ENCODE measurements at regions not wholly inside any gene's neighbourhood (a gene's known extent, or its start where the extent isn't known, plus 50 kb on each side); places are given as distances from the start of the nearest gene placed in this dataset.

- H3K9me3 ChIP-seq, result no peaks in the 10 kb centered on the region
- no peaks in the 10 kb centered on the region for H4K20me1 ChIP-seq (ENCODE audit: insufficient read depth)
- 35% methylated on average over 7 of the region's 7 CpGs for WGBS (ENCODE audit: low lambda C conversion rate)
- H3F3A ChIP-seq (replicated peaks; ENCODE audit: insufficient read depth), result no peaks in the 10 kb centered on the region
- no peak overlapping the region for H2AFZ ChIP-seq (ENCODE audit: low read depth)
- ChIA-PET POLR2A (no interaction called here), CTCF (no interaction called here)
- H3K4me1 ChIP-seq (ENCODE audit: control insufficient read depth in 1 of 2, insufficient read depth in 2 of 2, low read depth in 1 of 2, low read length in 1 of 2), result peaks cover 0 to 2% of the 10 kb centered on the region in 2 experiments; a peak in 2 of 4 replicates
- H3K36me3 ChIP-seq (replicated peaks in 1 of 2; ENCODE audit: control insufficient read depth in 1 of 2, insufficient read depth in 2 of 2, low read length in 1 of 2), result peaks cover 0 to 3% of the 10 kb centered on the region in 2 experiments
- H3K27me3 ChIP-seq (ENCODE audit: insufficient read depth), result no peaks in the 10 kb centered on the region
- TF ChIP-seq GATA2 (CRISPR knock-in tag; IDR thresholded peaks at IDR 0.05), result no peak
- TF ChIP-seq TCF12 (IDR thresholded peaks at IDR 0.05), result peak; percentile 53
- no peak for TF ChIP-seq ELF1 (IDR thresholded peaks at IDR 0.05)
- TF ChIP-seq, protein P1, sequence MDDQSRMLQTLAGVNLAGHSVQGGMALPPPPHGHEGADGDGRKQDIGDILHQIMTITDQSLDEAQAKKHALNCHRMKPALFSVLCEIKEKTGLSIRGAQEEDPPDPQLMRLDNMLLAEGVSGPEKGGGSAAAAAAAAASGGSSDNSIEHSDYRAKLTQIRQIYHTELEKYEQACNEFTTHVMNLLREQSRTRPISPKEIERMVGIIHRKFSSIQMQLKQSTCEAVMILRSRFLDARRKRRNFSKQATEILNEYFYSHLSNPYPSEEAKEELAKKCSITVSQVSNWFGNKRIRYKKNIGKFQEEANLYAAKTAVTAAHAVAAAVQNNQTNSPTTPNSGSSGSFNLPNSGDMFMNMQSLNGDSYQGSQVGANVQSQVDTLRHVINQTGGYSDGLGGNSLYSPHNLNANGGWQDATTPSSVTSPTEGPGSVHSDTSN (IDR thresholded peaks at IDR 0.05), result peak; percentile 77
- TF ChIP-seq EP300 (IDR thresholded peaks at IDR 0.05; ENCODE audit: borderline replicate concordance in 1 of 2, low read depth in 1 of 2, low read length in 1 of 2), result peak in 1 of 2 experiments; percentile 25; a peak in 1 of 4 replicates
- no peaks in the 10 kb centered on the region for H3K9me2 ChIP-seq
- no peak overlapping the region for H3K4me3 ChIP-seq (ENCODE audit: low read depth in 2 of 2, low read length in 1 of 2)
- peak overlapping the region in 1 of 2 experiments; percentile 58; a peak in 1 of 4 replicates for H3K27ac ChIP-seq (ENCODE audit: low read depth in 2 of 2, low read length in 1 of 2)
- no peak overlapping the region for H3K4me2 ChIP-seq
- no peak for DNase-seq
- H3K9ac ChIP-seq, result no peak overlapping the region
- no peaks in the 10 kb centered on the region for H3K79me2 ChIP-seq (ENCODE audit: insufficient read depth)
Observed at GRCh38 chr1:214847071-214847810, 235.3 kb upstream of the KCNK2 start.

- H3K4me1 ChIP-seq (ENCODE audit: control insufficient read depth in 1 of 2, insufficient read depth in 2 of 2, low read depth in 1 of 2, low read length in 1 of 2), result peaks cover 0 to 2% of the 10 kb centered on the region in 2 experiments; a peak in 2 of 4 replicates
- H3K9ac ChIP-seq, result no peak overlapping the region
- H3K9me3 ChIP-seq, result no peaks in the 10 kb centered on the region
- H3K27me3 ChIP-seq (ENCODE audit: insufficient read depth), result no peaks in the 10 kb centered on the region
- H2AFZ ChIP-seq (ENCODE audit: low read depth), result no peak overlapping the region
- POLR2A ChIA-PET, result no interaction called here
- 58% methylated on average over 2 of the region's 2 CpGs for WGBS (ENCODE audit: low lambda C conversion rate)
- CTCF ChIA-PET, result no interaction called here
- no peak overlapping the region for H3K27ac ChIP-seq (ENCODE audit: low read depth in 2 of 2, low read length in 1 of 2)
- H3K36me3 ChIP-seq (replicated peaks in 1 of 2; ENCODE audit: control insufficient read depth in 1 of 2, insufficient read depth in 2 of 2, low read length in 1 of 2), result peaks cover 0 to 3% of the 10 kb centered on the region in 2 experiments
- H3K9me2 ChIP-seq, result no peaks in the 10 kb centered on the region
- no peak overlapping the region for H3K4me3 ChIP-seq (ENCODE audit: low read depth in 2 of 2, low read length in 1 of 2)
- DNase-seq, result no peak
- no peaks in the 10 kb centered on the region for H3F3A ChIP-seq (replicated peaks; ENCODE audit: insufficient read depth)
- H4K20me1 ChIP-seq (ENCODE audit: insufficient read depth), result no peaks in the 10 kb centered on the region
- no peak overlapping the region for H3K4me2 ChIP-seq
- H3K79me2 ChIP-seq (ENCODE audit: insufficient read depth), result no peaks in the 10 kb centered on the region
- TF ChIP-seq SIN3A (IDR thresholded peaks at IDR 0.05; ENCODE audit: borderline replicate concordance, low read depth, low read length) (no peak), RAD21 (IDR thresholded peaks at IDR 0.05; ENCODE audit: low read length) (no peak), RFX5 (IDR thresholded peaks at IDR 0.05; ENCODE audit: low read length) (no peak), JUND (IDR thresholded peaks at IDR 0.05) (no peak), CHD2 (IDR thresholded peaks at IDR 0.05; ENCODE audit: low read length, partially characterized antibody) (no peak), YY1 (IDR thresholded peaks at IDR 0.05; ENCODE audit: low read depth) (no peak), TAF1 (IDR thresholded peaks at IDR 0.05; ENCODE audit: borderline replicate concordance, low read depth, low read length) (no peak), RCOR1 (IDR thresholded peaks at IDR 0.05; ENCODE audit: low read length) (no peak), TEAD4 (IDR thresholded peaks at IDR 0.05; ENCODE audit: borderline replicate concordance, insufficient read depth) (no peak), USF2 (IDR thresholded peaks at IDR 0.05; ENCODE audit: borderline replicate concordance, low read depth, low read length) (no peak), EZH2phosphoT487 (IDR thresholded peaks at IDR 0.05; ENCODE audit: borderline replicate concordance, low read depth) (no peak), IRF3 (IDR thresholded peaks at IDR 0.05; ENCODE audit: low read depth, low read length) (no peak)
- TF ChIP-seq, protein P2, sequence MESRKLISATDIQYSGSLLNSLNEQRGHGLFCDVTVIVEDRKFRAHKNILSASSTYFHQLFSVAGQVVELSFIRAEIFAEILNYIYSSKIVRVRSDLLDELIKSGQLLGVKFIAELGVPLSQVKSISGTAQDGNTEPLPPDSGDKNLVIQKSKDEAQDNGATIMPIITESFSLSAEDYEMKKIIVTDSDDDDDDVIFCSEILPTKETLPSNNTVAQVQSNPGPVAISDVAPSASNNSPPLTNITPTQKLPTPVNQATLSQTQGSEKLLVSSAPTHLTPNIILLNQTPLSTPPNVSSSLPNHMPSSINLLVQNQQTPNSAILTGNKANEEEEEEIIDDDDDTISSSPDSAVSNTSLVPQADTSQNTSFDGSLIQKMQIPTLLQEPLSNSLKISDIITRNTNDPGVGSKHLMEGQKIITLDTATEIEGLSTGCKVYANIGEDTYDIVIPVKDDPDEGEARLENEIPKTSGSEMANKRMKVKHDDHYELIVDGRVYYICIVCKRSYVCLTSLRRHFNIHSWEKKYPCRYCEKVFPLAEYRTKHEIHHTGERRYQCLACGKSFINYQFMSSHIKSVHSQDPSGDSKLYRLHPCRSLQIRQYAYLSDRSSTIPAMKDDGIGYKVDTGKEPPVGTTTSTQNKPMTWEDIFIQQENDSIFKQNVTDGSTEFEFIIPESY (IDR thresholded peaks at IDR 0.05; ENCODE audit: borderline replicate concordance, low read depth), result no peak
- TF ChIP-seq, protein P3, sequence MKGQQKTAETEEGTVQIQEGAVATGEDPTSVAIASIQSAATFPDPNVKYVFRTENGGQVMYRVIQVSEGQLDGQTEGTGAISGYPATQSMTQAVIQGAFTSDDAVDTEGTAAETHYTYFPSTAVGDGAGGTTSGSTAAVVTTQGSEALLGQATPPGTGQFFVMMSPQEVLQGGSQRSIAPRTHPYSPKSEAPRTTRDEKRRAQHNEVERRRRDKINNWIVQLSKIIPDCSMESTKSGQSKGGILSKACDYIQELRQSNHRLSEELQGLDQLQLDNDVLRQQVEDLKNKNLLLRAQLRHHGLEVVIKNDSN (IDR thresholded peaks at IDR 0.05; ENCODE audit: borderline replicate concordance, low read depth), result no peak
- TF ChIP-seq, protein P1 (IDR thresholded peaks at IDR 0.05), result no peak
Observed at GRCh38 chr1:214848101-214848500, 234.4 kb upstream of the KCNK2 start.

Data from SK-N-SH (cell line).